Activated T-cell treated with anti-CD3 and anti-CD28 coated beads, Interleukin-2, amount 50 U/mL, for 72 hours (primary cell): ENCODE measurements at regions not wholly inside any gene's neighbourhood (a gene's known extent, or its start where the extent isn't known, plus 50 kb on each side); places are given as distances from the start of the nearest gene placed in this dataset.
"Not testable (repeated sequence)": the region's sequence is repeated elsewhere in the genome, so short reads cannot be mapped to it uniquely, and the experiment has no call there.

ENCODE experiments used
- ATAC-seq, 2 donors: fragments of 150-1000 bp; cut with Tn5 transposase; replicated peaks in 1 of 2; 2 replicates each; pipeline ENCODE4 v1.10.0; 2021; ENCODE audit warnings: moderate library complexity in 2 of 2, mild to moderate bottlenecking in 1 of 2
- DNase-seq, 2 donors: peaks; one replicate each; pipeline ENCODE4 v3.0.0; 2021 to 2022; ENCODE audit warnings: mixed read lengths in 1 of 2
- H3K27ac Mint-ChIP-seq: one replicate; pipeline ENCODE4 v1.8.0; 2022; ENCODE audit warnings: mild to moderate bottlenecking, moderate library complexity, mixed read lengths
- H3K27me3 Mint-ChIP-seq: one replicate; pipeline ENCODE4 v1.8.0; 2022; ENCODE audit warnings: low read depth, mixed read lengths
- H3K36me3 Mint-ChIP-seq, 2 donors: one replicate each; pipeline ENCODE4 v1.8.0; 2022; ENCODE audit warnings: mixed read lengths in 2 of 2, mild to moderate bottlenecking in 1 of 2; ENCODE audit not compliant: insufficient read depth in 2 of 2
- H3K4me1 Mint-ChIP-seq: one replicate; pipeline ENCODE4 v1.8.0; 2022; ENCODE audit warnings: low read depth, mixed read lengths
- H3K4me3 Mint-ChIP-seq, 2 donors: one replicate each; pipeline ENCODE4 v1.8.0; 2022; ENCODE audit warnings: mild to moderate bottlenecking in 2 of 2, mixed read lengths in 2 of 2, moderate library complexity in 2 of 2
- H3K9me3 Mint-ChIP-seq, 2 donors: one replicate each; pipeline ENCODE4 v1.8.0; 2022; ENCODE audit warnings: mixed read lengths in 2 of 2

GRCh38 chr21:23152130-23152529 is 2153.9 kb downstream of the NCAM2 start:
- no peak overlapping the region for H3K27ac Mint-ChIP-seq
- no peak overlapping the region for H3K4me3 Mint-ChIP-seq
- ATAC-seq: no peak
- H3K4me1 Mint-ChIP-seq: no peaks in the 10 kb centered on the region
- no peak for DNase-seq
- no peaks in the 10 kb centered on the region for H3K36me3 Mint-ChIP-seq
- H3K9me3 Mint-ChIP-seq: peaks cover 0 to 2% of the 10 kb centered on the region in 2 donors
- no peaks in the 10 kb centered on the region for H3K27me3 Mint-ChIP-seq

GRCh38 chr21:23153842-23154241 is 2155.6 kb downstream of the NCAM2 start:
- H3K4me3 Mint-ChIP-seq, H3K9me3 Mint-ChIP-seq, ATAC-seq, H3K27me3 Mint-ChIP-seq, H3K36me3 Mint-ChIP-seq, H3K4me1 Mint-ChIP-seq, H3K27ac Mint-ChIP-seq, DNase-seq: not testable (repeated sequence)

GRCh38 chr21:23155281-23155680 is 2157.1 kb downstream of the NCAM2 start:
- Mint-ChIP-seq H3K27ac (no peak overlapping the region), H3K4me1 (no peaks in the 10 kb centered on the region), H3K36me3 (no peaks in the 10 kb centered on the region), H3K4me3 (no peak overlapping the region), H3K27me3 (no peaks in the 10 kb centered on the region), H3K9me3 (peaks cover 0 to 2% of the 10 kb centered on the region in 2 donors)
- ATAC-seq (no peak), DNase-seq (no peak)

GRCh38 chr21:23160914-23161313 is 2162.7 kb downstream of the NCAM2 start:
- Mint-ChIP-seq H3K4me1 (no peaks in the 10 kb centered on the region), H3K27me3 (no peaks in the 10 kb centered on the region), H3K36me3 (no peaks in the 10 kb centered on the region), H3K27ac (no peak overlapping the region), H3K9me3 (peaks cover 0 to 5% of the 10 kb centered on the region in 2 donors), H3K4me3 (no peak overlapping the region)
- ATAC-seq: no peak
- DNase-seq: no peak

- no peak overlapping the region for H3K27ac Mint-ChIP-seq
- no peaks in the 10 kb centered on the region for H3K36me3 Mint-ChIP-seq
- DNase-seq (no peak), ATAC-seq (no peak)
- no peaks in the 10 kb centered on the region for H3K4me1 Mint-ChIP-seq
- H3K9me3 Mint-ChIP-seq: peaks cover 0 to 5% of the 10 kb centered on the region in 2 donors
- no peaks in the 10 kb centered on the region for H3K27me3 Mint-ChIP-seq
- no peak overlapping the region for H3K4me3 Mint-ChIP-seq
Measured at GRCh38 chr21:23162198-23162946, 2164.2 kb downstream of the NCAM2 start.
